Caco-2 (cell line): ENCODE measurements at regions not wholly inside any gene's neighbourhood (a gene's known extent, or its start where the extent isn't known, plus 50 kb on each side); places are given as distances from the start of the nearest gene placed in this dataset.
"Not testable (repeated sequence)": the region's sequence is repeated elsewhere in the genome, so short reads cannot be mapped to it uniquely, and the experiment has no call there.

Experiments used
- BruUV-seq: library from RNA; stranded (reverse); fragments of 400-500 nt; replicated peaks from 2 replicates; lab custom pipeline; 2021; lab: Mats Ljungman, UMichigan
- CTCF ChIA-PET: fragments of 300-600 bp; sonication (Branson Sonifier 250); formaldehyde crosslinking; loops from one replicate; lab custom pipeline; 2022; ENCODE audit warnings: antibody characterized with exemption; lab: Charles Lee
- POLR2A ChIA-PET: fragments of 300-600 bp; sonication (Branson Sonifier 250); formaldehyde crosslinking; loops from one replicate; lab custom pipeline; 2022; ENCODE audit warnings: antibody characterized with exemption; lab: Charles Lee
- DNase-seq, 2 experiments: peaks; one replicate each; pipeline versions ENCODE4 v3.0.0 to v3.0.0-alpha.2; 2020 to 2022
- H3K27me3 ChIP-seq: replicated peaks from 2 replicates; pipeline ENCODE4 v1.6.0; 2011; ENCODE audit warnings: low read length; ENCODE audit not compliant: control insufficient read depth, insufficient read depth
- H3K36me3 ChIP-seq: 2 replicates; pipeline ENCODE4 v1.5.1; 2011; ENCODE audit warnings: low read length; ENCODE audit not compliant: control insufficient read depth, insufficient read depth
- H3K4me1 ChIP-seq: fragments of 250-450 bp; sonication (Bioruptor Pico); 2 replicates; pipeline ENCODE4 v1.5.1; 2020; ENCODE audit warnings: mild to moderate bottlenecking
- H3K4me3 ChIP-seq: 2 replicates; pipeline ENCODE4 v1.5.1; 2011; ENCODE audit warnings: low read depth, mild to moderate bottlenecking, control low read depth, low read length
- H3K9me3 ChIP-seq: fragments of 250-450 bp; sonication (Bioruptor Pico); 2 replicates; pipeline ENCODE4 v1.5.1; 2020; ENCODE audit warnings: mild to moderate bottlenecking, moderate library complexity
- H3K27ac Mint-ChIP-seq: one replicate; pipeline ENCODE4 v1.8.0; 2022; ENCODE audit warnings: mixed read lengths; ENCODE audit not compliant: unreplicated experiment
- H3K27me3 Mint-ChIP-seq: one replicate; pipeline ENCODE4 v1.8.0; 2022; ENCODE audit warnings: mixed read lengths; ENCODE audit not compliant: insufficient read depth, unreplicated experiment
- H3K36me3 Mint-ChIP-seq: one replicate; pipeline ENCODE4 v1.8.0; 2022; ENCODE audit warnings: mild to moderate bottlenecking, mixed read lengths; ENCODE audit not compliant: insufficient read depth, unreplicated experiment
- H3K4me1 Mint-ChIP-seq: one replicate; pipeline ENCODE4 v1.8.0; 2022; ENCODE audit warnings: low read depth, mixed read lengths; ENCODE audit not compliant: unreplicated experiment
- H3K4me3 Mint-ChIP-seq: one replicate; pipeline ENCODE4 v1.8.0; 2022; ENCODE audit warnings: mild to moderate bottlenecking, moderate library complexity, mixed read lengths; ENCODE audit not compliant: unreplicated experiment
- H3K9me3 Mint-ChIP-seq: one replicate; pipeline ENCODE4 v1.8.0; 2022; ENCODE audit warnings: mixed read lengths; ENCODE audit not compliant: unreplicated experiment
- CTCF ChIP-seq, 2 experiments: fragments of 200-600 bp in 1 of 2; IDR thresholded peaks; 1 replicate in 1 of 2; 2 replicates in 1 of 2; pipeline versions ENCODE4 v1.5.1 to v1.8.0; 2011 to 2022; ENCODE audit warnings: antibody characterized with exemption in 1 of 2, control low read depth in 1 of 2, inconsistent platforms in 1 of 2, low read depth in 1 of 2, low read length in 1 of 2, mild to moderate bottlenecking in 1 of 2, moderate library complexity in 1 of 2; ENCODE audit not compliant: insufficient read depth in 1 of 2, severe bottlenecking in 1 of 2, unreplicated experiment in 1 of 2
- intact Hi-C: fragments of 100-400 bp; cut with micrococcal nuclease; formaldehyde crosslinking; loops from one replicate; pipeline ENCODE4 v1.10.0; 2022; ENCODE audit not compliant: unreplicated experiment

GRCh38 chr4:133278591-133278990 lies 129.5 kb downstream of the PCDH10 start:
- intact Hi-C loops, result loop anchor here (10.0 kb wide), 1 partner anchor 124 kb away; no protein-coding TSS in a partner anchor
- no peaks in the 10 kb centered on the region for H3K36me3 Mint-ChIP-seq
- CTCF ChIA-PET, result no interaction called here
- H3K27me3 Mint-ChIP-seq, result no peaks in the 10 kb centered on the region
- peaks cover 10% of the 10 kb centered on the region for H3K9me3 Mint-ChIP-seq
- no peaks in the 10 kb centered on the region for H3K4me1 ChIP-seq
- no peaks in the 10 kb centered on the region for H3K27me3 ChIP-seq
- no peaks in the 10 kb centered on the region for H3K9me3 ChIP-seq
- no TSS peak for BruUV-seq
- no peaks in the 10 kb centered on the region for H3K36me3 ChIP-seq
- no peak for TF ChIP-seq CTCF (IDR thresholded peaks at IDR 0.05; ENCODE audit: insufficient read depth in 1 of 2, low read depth in 1 of 2, low read length in 1 of 2, severe bottlenecking in 1 of 2, unreplicated experiment in 1 of 2)
- H3K4me1 Mint-ChIP-seq, result no peaks in the 10 kb centered on the region
- POLR2A ChIA-PET, result no interaction called here
- H3K4me3 ChIP-seq, result no peak overlapping the region
- no peak for DNase-seq
- no peak overlapping the region for H3K4me3 Mint-ChIP-seq
- H3K27ac Mint-ChIP-seq, result no peak overlapping the region

- DNase-seq, H3K4me1 ChIP-seq, H3K4me3 Mint-ChIP-seq, H3K27me3 Mint-ChIP-seq, H3K9me3 Mint-ChIP-seq, H3K27ac Mint-ChIP-seq, H3K4me1 Mint-ChIP-seq, H3K36me3 ChIP-seq, H3K4me3 ChIP-seq, CTCF ChIA-PET, H3K9me3 ChIP-seq, POLR2A ChIA-PET, H3K27me3 ChIP-seq, BruUV-seq, H3K36me3 Mint-ChIP-seq: not testable (repeated sequence)
- intact Hi-C loops, result loop anchor here (10.0 kb wide), 1 partner anchor 123 kb away; no protein-coding TSS in a partner anchor
These were observed 128.8 kb downstream of the PCDH10 start for GRCh38 chr4:133277940-133278339.

- no peaks in the 10 kb centered on the region for H3K27me3 Mint-ChIP-seq
- H3K27me3 ChIP-seq, result no peaks in the 10 kb centered on the region
- ChIA-PET CTCF (no interaction called here), POLR2A (no interaction called here)
- no peak overlapping the region for H3K4me3 Mint-ChIP-seq
- DNase-seq, result no peak
- no peaks in the 10 kb centered on the region for H3K36me3 ChIP-seq
- H3K4me3 ChIP-seq, result no peak overlapping the region
- peaks cover 10% of the 10 kb centered on the region for H3K9me3 Mint-ChIP-seq
- no peak overlapping the region for H3K27ac Mint-ChIP-seq
- H3K9me3 ChIP-seq, result no peaks in the 10 kb centered on the region
- H3K4me1 Mint-ChIP-seq, result peaks cover 3% of the 10 kb centered on the region
- H3K36me3 Mint-ChIP-seq, result no peaks in the 10 kb centered on the region
- intact Hi-C loops, result loop anchor here (10.0 kb wide), 1 partner anchor 120 kb away; no protein-coding TSS in a partner anchor
- BruUV-seq, result no TSS peak
- TF ChIP-seq CTCF (IDR thresholded peaks at IDR 0.05; ENCODE audit: insufficient read depth in 1 of 2, low read depth in 1 of 2, low read length in 1 of 2, severe bottlenecking in 1 of 2, unreplicated experiment in 1 of 2), result no peak
- H3K4me1 ChIP-seq, result peaks cover 6% of the 10 kb centered on the region; the same call in 1 of the 2 replicates
These were observed 126.2 kb downstream of the PCDH10 start for GRCh38 chr4:133275246-133275645.
